Activated CD4-positive, alpha-beta T cell treated with anti-CD3 and anti-CD28 coated beads, Interleukin-2, amount 10 ng/mL, durations not matched to agents 24 days and 14 days (primary cell): ENCODE measurements at regions not wholly inside any gene's neighbourhood (a gene's known extent, or its start where the extent isn't known, plus 50 kb on each side); places are given as distances from the start of the nearest gene placed in this dataset.
"Not testable (repeated sequence)": the region's sequence is repeated elsewhere in the genome, so short reads cannot be mapped to it uniquely, and the experiment has no call there.

Experiments
- DNase-seq: peaks from one replicate; pipeline ENCODE4 v3.0.0; 2022
- H3K27ac Mint-ChIP-seq: one replicate; pipeline ENCODE4 v1.8.0; 2022; ENCODE audit warnings: mild to moderate bottlenecking, mixed read lengths
- H3K27me3 Mint-ChIP-seq: one replicate; pipeline ENCODE4 v1.8.0; 2022; ENCODE audit warnings: mixed read lengths
- H3K36me3 Mint-ChIP-seq: one replicate; pipeline ENCODE4 v1.8.0; 2022; ENCODE audit warnings: low read depth, mild to moderate bottlenecking, mixed read lengths
- H3K4me1 Mint-ChIP-seq: one replicate; pipeline ENCODE4 v1.8.0; 2021; ENCODE audit warnings: mixed read lengths
- H3K4me3 Mint-ChIP-seq: one replicate; pipeline ENCODE4 v1.8.0; 2022; ENCODE audit warnings: mild to moderate bottlenecking, moderate library complexity, mixed read lengths
- H3K9me3 Mint-ChIP-seq: one replicate; pipeline ENCODE4 v1.8.0; 2021; ENCODE audit warnings: mixed read lengths
- intact Hi-C: fragments of 100-400 bp; cut with micrococcal nuclease; formaldehyde crosslinking; loops from one replicate; pipeline ENCODE4 v1.15.1; 2023

GRCh38 chr1:121052081-121052660 lies 132.0 kb downstream of the FAM72B start:
- H3K36me3 Mint-ChIP-seq, intact Hi-C loops, H3K4me1 Mint-ChIP-seq, DNase-seq, H3K9me3 Mint-ChIP-seq, H3K27ac Mint-ChIP-seq: not testable (repeated sequence)
- Mint-ChIP-seq H3K4me3 (peak overlapping the region; percentile 64), H3K27me3 (peaks cover 16% of the 10 kb centered on the region)

GRCh38 chr1:121054928-121055327 lies 129.2 kb downstream of the FAM72B start:
- H3K27ac Mint-ChIP-seq, H3K4me3 Mint-ChIP-seq, H3K36me3 Mint-ChIP-seq, intact Hi-C loops, H3K9me3 Mint-ChIP-seq, H3K4me1 Mint-ChIP-seq, DNase-seq: not testable (repeated sequence)
- peaks cover 13% of the 10 kb centered on the region for H3K27me3 Mint-ChIP-seq

- intact Hi-C loops = not testable (repeated sequence)
Observed at GRCh38 chr1:121066925-121067324, 117.2 kb downstream of the FAM72B start.

DNA sequence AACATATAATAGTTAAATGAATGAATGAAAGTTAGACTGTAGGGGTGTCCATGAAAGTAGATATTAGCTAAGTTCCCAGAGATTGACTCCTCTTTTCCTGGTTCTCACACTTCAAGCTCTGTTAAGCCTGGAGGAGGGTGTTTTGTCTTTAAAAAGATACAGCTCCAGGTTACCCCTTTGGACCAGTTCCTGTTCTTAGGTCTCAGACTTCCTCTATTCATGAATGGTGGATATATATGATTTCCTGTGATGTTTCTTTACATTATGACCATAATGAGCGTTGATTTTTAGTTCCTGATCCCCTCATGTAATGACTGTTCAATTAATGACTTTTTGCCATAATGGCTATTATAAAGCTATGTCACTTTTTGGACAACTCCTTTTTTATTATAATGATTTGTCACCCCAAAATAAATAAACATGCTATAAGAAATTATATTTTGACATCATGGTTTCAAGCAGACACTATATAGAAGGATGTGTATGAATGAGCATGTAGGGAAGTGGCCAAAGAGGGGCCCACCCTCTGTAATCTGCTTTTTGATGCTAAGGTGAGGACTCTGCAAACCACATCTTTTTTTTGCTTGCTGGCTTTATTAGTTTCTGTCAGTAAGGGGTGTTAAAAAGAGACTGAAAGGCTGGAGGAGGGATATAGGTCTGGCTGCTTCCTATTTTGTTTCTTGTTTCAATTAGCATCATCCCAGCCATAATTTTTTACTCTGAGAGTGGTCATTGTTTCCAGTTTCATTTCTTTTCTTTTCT lies 115.2 kb downstream of the FAM72B start:
- H3K4me3 Mint-ChIP-seq, H3K27ac Mint-ChIP-seq, H3K4me1 Mint-ChIP-seq, intact Hi-C loops, DNase-seq, H3K36me3 Mint-ChIP-seq, H3K9me3 Mint-ChIP-seq, H3K27me3 Mint-ChIP-seq: not testable (repeated sequence)

More at GRCh38 chr1:121066925-121067324, 117.2 kb downstream of the FAM72B start:
- not testable (repeated sequence) for H3K9me3 Mint-ChIP-seq, DNase-seq, H3K4me3 Mint-ChIP-seq, H3K36me3 Mint-ChIP-seq, H3K4me1 Mint-ChIP-seq, H3K27ac Mint-ChIP-seq, H3K27me3 Mint-ChIP-seq

DNA sequence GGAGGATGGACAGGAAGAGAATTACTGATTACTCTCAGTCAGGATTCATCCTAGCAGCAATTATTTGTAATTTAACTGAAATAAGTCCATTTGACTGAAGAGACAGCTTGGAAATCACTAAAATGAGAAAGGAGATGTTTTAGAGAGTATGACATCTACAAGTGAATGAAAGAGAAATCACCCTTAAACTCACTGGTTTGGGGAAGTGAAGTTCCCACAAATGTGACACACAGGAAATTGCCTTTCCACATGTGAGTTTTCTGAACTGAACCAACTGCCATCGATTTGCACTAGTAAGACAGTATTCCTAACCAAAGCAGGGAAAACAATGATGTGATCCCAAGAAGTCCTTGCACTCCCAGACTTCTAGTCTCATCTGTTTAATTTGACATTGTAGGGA lies 110.3 kb downstream of the FAM72B start:
- DNase-seq, H3K9me3 Mint-ChIP-seq, intact Hi-C loops, H3K4me3 Mint-ChIP-seq, H3K27me3 Mint-ChIP-seq, H3K36me3 Mint-ChIP-seq, H3K4me1 Mint-ChIP-seq, H3K27ac Mint-ChIP-seq: not testable (repeated sequence)

GRCh38 chr1:121075254-121075805 lies 108.8 kb downstream of the FAM72B start:
- H3K27me3 Mint-ChIP-seq, DNase-seq, H3K4me3 Mint-ChIP-seq, H3K36me3 Mint-ChIP-seq, intact Hi-C loops, H3K9me3 Mint-ChIP-seq, H3K27ac Mint-ChIP-seq: not testable (repeated sequence)
- peaks cover 18% of the 10 kb centered on the region for H3K4me1 Mint-ChIP-seq

GRCh38 chr1:121076674-121077073 lies 107.5 kb downstream of the FAM72B start:
- H3K9me3 Mint-ChIP-seq, H3K36me3 Mint-ChIP-seq, intact Hi-C loops, DNase-seq, H3K27me3 Mint-ChIP-seq: not testable (repeated sequence)
- peaks cover 22% of the 10 kb centered on the region for H3K4me1 Mint-ChIP-seq
- peak overlapping the region; percentile 78 for H3K4me3 Mint-ChIP-seq
- H3K27ac Mint-ChIP-seq = peak overlapping the region; percentile 97

GRCh38 chr1:121079655-121080054 lies 104.5 kb downstream of the FAM72B start:
- intact Hi-C loops, H3K36me3 Mint-ChIP-seq, DNase-seq, H3K27me3 Mint-ChIP-seq, H3K9me3 Mint-ChIP-seq, H3K4me3 Mint-ChIP-seq: not testable (repeated sequence)
- H3K4me1 Mint-ChIP-seq = peaks cover 19% of the 10 kb centered on the region
- peak overlapping the region; percentile 15 for H3K27ac Mint-ChIP-seq

- intact Hi-C loops, H3K36me3 Mint-ChIP-seq, H3K27me3 Mint-ChIP-seq, H3K9me3 Mint-ChIP-seq: not testable (repeated sequence)
- H3K4me3 Mint-ChIP-seq = peak overlapping the region; percentile 40
- H3K4me1 Mint-ChIP-seq = peaks cover 19% of the 10 kb centered on the region
- peak; percentile 79 for DNase-seq
- peak overlapping the region; percentile 60 for H3K27ac Mint-ChIP-seq
Observed at GRCh38 chr1:121080197-121080903, 103.8 kb downstream of the FAM72B start.

- H3K27ac Mint-ChIP-seq, H3K27me3 Mint-ChIP-seq, H3K9me3 Mint-ChIP-seq, H3K36me3 Mint-ChIP-seq, intact Hi-C loops, DNase-seq: not testable (repeated sequence)
- Mint-ChIP-seq H3K4me3 (peak overlapping the region; percentile 41), H3K4me1 (peaks cover 18% of the 10 kb centered on the region)
Observed at GRCh38 chr1:121080904-121081264, 103.3 kb downstream of the FAM72B start.

GRCh38 chr1:121081625-121082199 lies 102.4 kb downstream of the FAM72B start:
- H3K36me3 Mint-ChIP-seq, H3K4me3 Mint-ChIP-seq, DNase-seq, H3K9me3 Mint-ChIP-seq, H3K27me3 Mint-ChIP-seq, H3K27ac Mint-ChIP-seq, intact Hi-C loops: not testable (repeated sequence)
- H3K4me1 Mint-ChIP-seq = peaks cover 17% of the 10 kb centered on the region

DNA sequence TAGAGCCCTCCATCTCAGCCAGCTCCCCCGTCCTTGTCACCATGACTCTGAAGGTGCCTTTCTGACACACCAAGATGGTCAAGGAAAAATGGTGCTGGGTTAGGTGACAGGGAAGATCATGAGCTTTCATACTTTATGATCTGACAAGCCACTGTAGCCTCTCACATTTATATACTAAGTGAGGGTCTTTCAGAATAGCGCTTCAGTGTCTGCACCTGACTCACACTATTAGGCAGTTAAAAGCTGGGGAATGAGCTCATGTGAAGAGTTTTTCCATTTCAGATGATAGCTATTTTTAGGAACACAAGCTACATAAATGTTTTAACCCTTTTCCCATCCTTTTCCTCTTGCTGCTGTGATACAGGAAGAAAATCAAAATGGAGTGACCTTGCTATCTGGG lies 101.1 kb downstream of the FAM72B start:
- intact Hi-C loops, H3K4me3 Mint-ChIP-seq, H3K9me3 Mint-ChIP-seq, H3K27ac Mint-ChIP-seq, DNase-seq, H3K36me3 Mint-ChIP-seq, H3K27me3 Mint-ChIP-seq: not testable (repeated sequence)
- peaks cover 19% of the 10 kb centered on the region for H3K4me1 Mint-ChIP-seq

GRCh38 chr1:121086249-121086648 lies 97.9 kb downstream of the FAM72B start:
- H3K4me1 Mint-ChIP-seq, H3K4me3 Mint-ChIP-seq, H3K9me3 Mint-ChIP-seq, DNase-seq, intact Hi-C loops, H3K36me3 Mint-ChIP-seq, H3K27me3 Mint-ChIP-seq: not testable (repeated sequence)
- H3K27ac Mint-ChIP-seq = peak overlapping the region; percentile 65

- H3K27ac Mint-ChIP-seq, H3K4me1 Mint-ChIP-seq, H3K9me3 Mint-ChIP-seq, H3K4me3 Mint-ChIP-seq, H3K36me3 Mint-ChIP-seq, H3K27me3 Mint-ChIP-seq, DNase-seq, intact Hi-C loops: not testable (repeated sequence)
Observed at GRCh38 chr1:121087221-121087620, 96.9 kb downstream of the FAM72B start.
